ENCODE measurements at regions not wholly inside any gene's neighbourhood (a gene's known extent, or its start where the extent isn't known, plus 50 kb on each side); places are given as distances from the start of the nearest gene placed in this dataset.

DNA sequence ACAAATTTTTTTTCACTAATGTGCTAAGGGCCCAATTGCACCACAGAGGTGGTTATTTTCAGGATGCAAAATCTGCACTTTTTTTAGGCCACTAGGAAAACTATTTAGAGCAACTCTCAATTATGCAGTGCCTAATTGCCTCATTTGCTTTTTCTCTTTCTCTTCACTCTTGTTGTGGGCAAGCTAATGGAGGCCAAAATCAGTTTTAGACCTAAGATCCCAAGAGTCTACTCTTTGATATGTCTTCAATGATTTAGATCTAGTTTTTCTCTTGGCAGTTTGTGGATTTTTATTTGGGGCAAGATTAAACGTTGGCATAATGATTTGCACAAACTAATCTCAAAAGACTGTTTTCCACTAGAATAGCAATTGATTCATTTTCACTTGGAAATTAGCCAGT is 1996.9 kb downstream of the LRRC4C start:
- Histone ChIP-seq H3K4me2 (ENCODE audit: low read depth, low read length) (no peak overlapping the region), H2AFZ (ENCODE audit: low read length) (no peak overlapping the region), H3K27ac (ENCODE audit: extremely low read length, insufficient read depth, low read length) (no peak overlapping the region), H3K27me3 (ENCODE audit: control insufficient read depth in 1 of 2, insufficient read depth in 2 of 2, low read length in 2 of 2) (no peaks in the 10 kb centered on the region), H3K9me3 (ENCODE audit: low read length) (no peaks in the 10 kb centered on the region; the same call in 1 of the 2 replicates), H4K20me1 (ENCODE audit: insufficient read depth, low read length) (no peaks in the 10 kb centered on the region), H3K79me2 (ENCODE audit: insufficient read depth, low read length) (no peaks in the 10 kb centered on the region), H3K36me3 (replicated peaks in 1 of 2; ENCODE audit: control insufficient read depth in 1 of 2, insufficient read depth in 2 of 2, low read length in 2 of 2) (no peaks in the 10 kb centered on the region), H3K9ac (ENCODE audit: insufficient read depth, low read depth, low read length) (no peak overlapping the region), H3K4me3 (replicated peaks in 1 of 3; ENCODE audit: insufficient read depth in 1 of 3, low read depth in 2 of 3, low read length in 3 of 3) (no peak overlapping the region), H3K4me1 (ENCODE audit: insufficient read depth, low read length) (no peaks in the 10 kb centered on the region)
- in situ Hi-C loops (cut with HindIII; ENCODE audit: extremely low pct_ligation_motif_present, low pct_unique_long_range_greater_than_20kb) (no loop called here), intact Hi-C loops (cut with micrococcal nuclease; ENCODE audit: unreplicated experiment) (no loop called here)
- WGBS (ENCODE audit: low lambda C conversion rate): 0% methylated on average over 1 of the region's 1 CpG
- TF ChIP-seq MAFF (IDR thresholded peaks at IDR 0.05; ENCODE audit: low read depth, low read length) (no peak), MED13 (CRISPR knock-in tag; IDR thresholded peaks at IDR 0.05) (no peak), ZNF331 (CRISPR knock-in tag; IDR thresholded peaks at IDR 0.05) (no peak)
- FAIRE-seq: no peak
- no peak for ATAC-seq
- no peak for DNase-seq (ENCODE audit: low spot score)
- CTCF ChIA-PET (ENCODE audit: low intra/inter-chr PET ratio, low total read pairs): no interaction called here
- POLR2A ChIA-PET: no interaction called here
- no TSS peak for BruUV-seq (replicated peaks)

DNA sequence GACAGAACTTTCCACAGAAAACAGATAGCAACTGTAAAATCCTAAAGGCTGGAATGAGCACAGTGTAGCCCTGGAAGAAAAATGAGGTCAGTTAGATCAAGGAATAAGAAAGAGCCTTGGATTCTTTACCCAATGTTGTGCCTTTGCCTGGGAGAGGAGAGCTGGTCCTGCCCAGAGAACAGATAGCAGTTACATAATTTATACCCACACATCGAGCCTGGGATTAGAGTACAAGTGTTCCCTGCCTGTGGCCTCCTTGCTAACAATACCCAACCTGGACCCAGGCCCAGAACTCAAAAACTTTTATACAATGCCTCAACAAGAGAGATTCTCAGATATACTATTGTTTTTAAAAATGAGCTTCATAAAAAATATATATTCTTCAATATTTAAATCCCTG is 1998.4 kb downstream of the LRRC4C start:
- Histone ChIP-seq H3K4me2 (ENCODE audit: low read depth, low read length) (no peak overlapping the region), H3K27ac (ENCODE audit: extremely low read length, insufficient read depth, low read length) (no peak overlapping the region), H3K4me1 (ENCODE audit: insufficient read depth, low read length) (no peaks in the 10 kb centered on the region), H4K20me1 (ENCODE audit: insufficient read depth, low read length) (no peaks in the 10 kb centered on the region), H3K9ac (ENCODE audit: insufficient read depth, low read depth, low read length) (no peak overlapping the region), H3K79me2 (ENCODE audit: insufficient read depth, low read length) (no peaks in the 10 kb centered on the region), H3K9me3 (ENCODE audit: low read length) (no peaks in the 10 kb centered on the region; the same call in 1 of the 2 replicates), H3K27me3 (ENCODE audit: control insufficient read depth in 1 of 2, insufficient read depth in 2 of 2, low read length in 2 of 2) (no peaks in the 10 kb centered on the region), H3K36me3 (replicated peaks in 1 of 2; ENCODE audit: control insufficient read depth in 1 of 2, insufficient read depth in 2 of 2, low read length in 2 of 2) (no peaks in the 10 kb centered on the region), H3K4me3 (replicated peaks in 1 of 3; ENCODE audit: insufficient read depth in 1 of 3, low read depth in 2 of 3, low read length in 3 of 3) (no peak overlapping the region), H2AFZ (ENCODE audit: low read length) (no peak overlapping the region)
- ATAC-seq (no peak), FAIRE-seq (no peak), DNase-seq (ENCODE audit: low spot score) (no peak)
- no CpG with 5 or more reads among the region's 1 CpG for WGBS (ENCODE audit: low lambda C conversion rate)
- CTCF ChIA-PET (ENCODE audit: low intra/inter-chr PET ratio, low total read pairs): no interaction called here
- no TSS peak for BruUV-seq (replicated peaks)
- in situ Hi-C loops (cut with HindIII; ENCODE audit: extremely low pct_ligation_motif_present, low pct_unique_long_range_greater_than_20kb): no loop called here
- no peak for TF ChIP-seq ZNF766 (CRISPR knock-in tag; IDR thresholded peaks at IDR 0.05; ENCODE audit: borderline replicate concordance)
- TF ChIP-seq, protein P1, sequence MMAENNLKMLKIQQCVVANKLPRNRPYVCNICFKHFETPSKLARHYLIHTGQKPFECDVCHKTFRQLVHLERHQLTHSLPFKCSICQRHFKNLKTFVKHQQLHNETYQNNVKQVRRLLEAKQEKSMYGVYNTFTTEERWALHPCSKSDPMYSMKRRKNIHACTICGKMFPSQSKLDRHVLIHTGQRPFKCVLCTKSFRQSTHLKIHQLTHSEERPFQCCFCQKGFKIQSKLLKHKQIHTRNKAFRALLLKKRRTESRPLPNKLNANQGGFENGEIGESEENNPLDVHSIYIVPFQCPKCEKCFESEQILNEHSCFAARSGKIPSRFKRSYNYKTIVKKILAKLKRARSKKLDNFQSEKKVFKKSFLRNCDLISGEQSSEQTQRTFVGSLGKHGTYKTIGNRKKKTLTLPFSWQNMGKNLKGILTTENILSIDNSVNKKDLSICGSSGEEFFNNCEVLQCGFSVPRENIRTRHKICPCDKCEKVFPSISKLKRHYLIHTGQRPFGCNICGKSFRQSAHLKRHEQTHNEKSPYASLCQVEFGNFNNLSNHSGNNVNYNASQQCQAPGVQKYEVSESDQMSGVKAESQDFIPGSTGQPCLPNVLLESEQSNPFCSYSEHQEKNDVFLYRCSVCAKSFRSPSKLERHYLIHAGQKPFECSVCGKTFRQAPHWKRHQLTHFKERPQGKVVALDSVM (CRISPR knock-in tag; IDR thresholded peaks at IDR 0.05): no peak
- TF ChIP-seq ZNF670 (CRISPR knock-in tag; IDR thresholded peaks at IDR 0.05; ENCODE audit: borderline replicate concordance): no peak
- no peak for TF ChIP-seq ZKSCAN5 (CRISPR knock-in tag; IDR thresholded peaks at IDR 0.05)
- TF ChIP-seq SIN3A (IDR thresholded peaks at IDR 0.05; ENCODE audit: borderline replicate concordance, low read depth, low read length): no peak
- TF ChIP-seq HHEX (CRISPR knock-in tag; IDR thresholded peaks at IDR 0.05): no peak
- intact Hi-C loops (cut with micrococcal nuclease; ENCODE audit: unreplicated experiment): no loop called here
- POLR2A ChIA-PET: no interaction called here

Measured in HepG2 (cell line).